SK-MEL-5 (cell line): ENCODE measurements at regions not wholly inside any gene's neighbourhood (a gene's known extent, or its start where the extent isn't known, plus 50 kb on each side); places are given as distances from the start of the nearest gene placed in this dataset.
"Not testable (repeated sequence)": the region's sequence is repeated elsewhere in the genome, so short reads cannot be mapped to it uniquely, and the experiment has no call there.

ENCODE experiments used
- DNase-seq: peaks from one replicate; pipeline ENCODE4 v3.0.0-alpha.2; 2016; ENCODE audit warnings: low read depth, low spot score
- in situ Hi-C: cut with HindIII; loops from 2 replicates; pipeline ENCODE4 v1.10.0; 2016; ENCODE audit warnings: low sequenced_read_pairs, high pct_unique_total_duplicates, low pct_unique_long_range_greater_than_20kb

- in situ Hi-C loops, DNase-seq: not testable (repeated sequence)
These were observed 833.7 kb upstream of the RAG2 start for GRCh38 chr11:37431633-37432230.

- DNase-seq, in situ Hi-C loops: not testable (repeated sequence)
These were observed 833.1 kb upstream of the RAG2 start for GRCh38 chr11:37430966-37431632.

- in situ Hi-C loops: no loop called here
- DNase-seq: no peak
These were observed 824.5 kb upstream of the RAG2 start for GRCh38 chr11:37422511-37422910.

GRCh38 chr11:37411289-37411688, 813.3 kb upstream of the RAG2 start:
- DNase-seq: no peak

GRCh38 chr11:37409124-37409523, 811.1 kb upstream of the RAG2 start:
- no peak for DNase-seq
- in situ Hi-C loops: no loop called here

More at GRCh38 chr11:37411289-37411688, 813.3 kb upstream of the RAG2 start:
- in situ Hi-C loops: no loop called here

GRCh38 chr11:37407461-37407860, 809.4 kb upstream of the RAG2 start:
- in situ Hi-C loops: no loop called here
- no peak for DNase-seq

- DNase-seq: no peak
- in situ Hi-C loops: no loop called here
These were observed 808.6 kb upstream of the RAG2 start for GRCh38 chr11:37406651-37407050.

GRCh38 chr11:37404231-37404630, 806.2 kb upstream of the RAG2 start:
- in situ Hi-C loops: no loop called here
- no peak for DNase-seq

- in situ Hi-C loops: no loop called here
- no peak for DNase-seq
These were observed 804.6 kb upstream of the RAG2 start for GRCh38 chr11:37402663-37403062.

- no peak for DNase-seq
- in situ Hi-C loops: no loop called here
These were observed 796.3 kb upstream of the RAG2 start for GRCh38 chr11:37394236-37394870.

GRCh38 chr11:37391615-37392014, 793.6 kb upstream of the RAG2 start:
- in situ Hi-C loops: no loop called here
- no peak for DNase-seq

GRCh38 chr11:37390576-37391083, 792.6 kb upstream of the RAG2 start:
- DNase-seq: no peak
- in situ Hi-C loops: no loop called here

- in situ Hi-C loops: no loop called here
These were observed 780.9 kb upstream of the RAG2 start for GRCh38 chr11:37378958-37379357.

GRCh38 chr11:37372667-37373066, 774.6 kb upstream of the RAG2 start:
- DNase-seq: no peak
- in situ Hi-C loops: no loop called here

More at GRCh38 chr11:37378958-37379357, 780.9 kb upstream of the RAG2 start:
- no peak for DNase-seq

- DNase-seq: no peak
- in situ Hi-C loops: no loop called here
These were observed 773.4 kb upstream of the RAG2 start for GRCh38 chr11:37371346-37371970.

GRCh38 chr11:37370817-37371216, 772.8 kb upstream of the RAG2 start:
- DNase-seq: peak; percentile 1
- in situ Hi-C loops: no loop called here

GRCh38 chr11:37364246-37364839, 766.3 kb upstream of the RAG2 start:
- in situ Hi-C loops: no loop called here

GRCh38 chr11:37353192-37353591, 755.2 kb upstream of the RAG2 start:
- in situ Hi-C loops: no loop called here
- no peak for DNase-seq

More at GRCh38 chr11:37364246-37364839, 766.3 kb upstream of the RAG2 start:
- DNase-seq: no peak
